Endothelial cell of umbilical vein (primary cell): ENCODE measurements at regions not wholly inside any gene's neighbourhood (a gene's known extent, or its start where the extent isn't known, plus 50 kb on each side); places are given as distances from the start of the nearest gene placed in this dataset.

Source experiments
- BruUV-seq: library from RNA; stranded (reverse); fragments of 400-500 nt; replicated peaks from 2 replicates; lab custom pipeline; 2021; lab: Mats Ljungman, UMichigan
- CTCF ChIA-PET: fragments of 300-600, 350-600 bp; sonication (Branson Sonifier 250); formaldehyde crosslinking; loops from one replicate; lab custom pipeline; 2021; ENCODE audit warnings: antibody characterized with exemption, inconsistent platforms; lab: Charles Lee
- POLR2A ChIA-PET: fragments of 300-600, 350-600 bp; sonication (Branson Sonifier 250); formaldehyde crosslinking; loops from one replicate; lab custom pipeline; 2021; ENCODE audit warnings: antibody characterized with exemption, inconsistent platforms; lab: Charles Lee
- DNase-seq: peaks from one replicate; pipeline ENCODE4 v3.0.0-alpha.2; 2011; ENCODE audit warnings: low read depth, low spot score
- FAIRE-seq: peaks from 2 replicates; lab custom pipeline; 2011; peaks lifted over from hg19 to GRCh38; lab: Jason Lieb, UNC
- H2AFZ ChIP-seq: 2 replicates; pipeline ENCODE4 v1.6.0; 2012; ENCODE audit warnings: low read depth, low read length, control low read depth, inconsistent platforms
- H3K27ac ChIP-seq: 2 replicates; pipeline ENCODE4 v1.5.1; 2011; ENCODE audit warnings: low read depth, mild to moderate bottlenecking, control low read depth, low read length, moderate library complexity; ENCODE audit not compliant: insufficient read depth
- H3K27me3 ChIP-seq, 2 experiments: 2 replicates each; pipeline versions ENCODE4 v1.6.0 to v1.6.1; 2011; ENCODE audit warnings: low read length in 2 of 2, mixed read lengths in 1 of 2; ENCODE audit not compliant: control insufficient read depth in 2 of 2, insufficient read depth in 2 of 2
- H3K36me3 ChIP-seq, 2 experiments: 2 replicates in 1 of 2; 3 replicates in 1 of 2; pipeline ENCODE4 v1.5.1; 2011; ENCODE audit warnings: low read length in 2 of 2, mild to moderate bottlenecking in 1 of 2, moderate library complexity in 1 of 2; ENCODE audit not compliant: control insufficient read depth in 2 of 2, insufficient read depth in 2 of 2; ENCODE audit errors: extremely low read depth in 1 of 2
- H3K4me1 ChIP-seq: 3 replicates; pipeline ENCODE4 v1.5.1; 2011; ENCODE audit warnings: mild to moderate bottlenecking, low read length; ENCODE audit not compliant: control insufficient read depth, insufficient read depth; ENCODE audit errors: extremely low read depth
- H3K4me2 ChIP-seq: 2 replicates; pipeline ENCODE4 v1.6.1; 2011; ENCODE audit warnings: low read length, control low read depth, mixed read lengths; ENCODE audit not compliant: insufficient read depth
- H3K4me3 ChIP-seq, 3 experiments: fragments of 200-600 bp in 1 of 3; sonication (generic), shearing (Covaris generic) in 1 of 3; replicated peaks in 1 of 3; 2 replicates each; pipeline ENCODE4 v1.5.1; 2011 to 2016; ENCODE audit warnings: control low read depth in 3 of 3, low read length in 3 of 3, mild to moderate bottlenecking in 2 of 3, inconsistent platforms in 1 of 3, low read depth in 1 of 3, moderate library complexity in 1 of 3; ENCODE audit not compliant: insufficient read depth in 1 of 3
- H3K79me2 ChIP-seq: 2 replicates; pipeline ENCODE4 v1.6.0; 2012; ENCODE audit warnings: low read length, inconsistent platforms; ENCODE audit not compliant: control insufficient read depth, insufficient read depth
- H3K9ac ChIP-seq: replicated peaks from 2 replicates; pipeline ENCODE3; 2011; ENCODE audit warnings: low read length, control low read depth; ENCODE audit not compliant: insufficient read depth; ENCODE audit errors: extremely low read depth
- H3K9me1 ChIP-seq: replicated peaks from 3 replicates; pipeline ENCODE4 v1.6.0; 2011; ENCODE audit warnings: mild to moderate bottlenecking, low read length; ENCODE audit not compliant: control insufficient read depth, insufficient read depth; ENCODE audit errors: extremely low read depth
- H3K9me3 ChIP-seq: replicated peaks from 2 replicates; pipeline ENCODE4 v1.5.1; 2012; ENCODE audit warnings: low read length, inconsistent platforms; ENCODE audit not compliant: control insufficient read depth, insufficient read depth
- H4K20me1 ChIP-seq: replicated peaks from 2 replicates; pipeline ENCODE3; 2011; ENCODE audit warnings: mild to moderate bottlenecking, low read length; ENCODE audit not compliant: control insufficient read depth, insufficient read depth; ENCODE audit errors: extremely low read depth
- EZH2 ChIP-seq: IDR thresholded peaks from 2 replicates; pipeline ENCODE4 v1.6.1; 2012; ENCODE audit warnings: borderline replicate concordance, low read depth, mild to moderate bottlenecking, moderate library complexity, low read length, inconsistent platforms; ENCODE audit not compliant: severe bottlenecking
- FOS ChIP-seq: IDR thresholded peaks from 2 replicates; pipeline ENCODE4 v1.6.1; 2011; ENCODE audit warnings: mild to moderate bottlenecking, low read length, moderate library complexity, borderline replicate concordance; ENCODE audit not compliant: insufficient read depth
- GATA2 ChIP-seq: IDR thresholded peaks from 2 replicates; pipeline ENCODE4 v1.7.0; 2011; ENCODE audit warnings: low read depth, mild to moderate bottlenecking, moderate library complexity, mixed read lengths, low read length; ENCODE audit not compliant: insufficient read length, insufficient read depth
- JUN ChIP-seq: IDR thresholded peaks from 2 replicates; pipeline ENCODE4 v1.6.1; 2011; ENCODE audit warnings: borderline replicate concordance, low read depth; ENCODE audit not compliant: insufficient read length, insufficient read depth
- MYC ChIP-seq: IDR thresholded peaks from one replicate; pipeline ENCODE4 v1.6.1; 2011; ENCODE audit warnings: mild to moderate bottlenecking, low read depth, low read length
- POLR2A ChIP-seq: IDR thresholded peaks from 2 replicates; pipeline ENCODE4 v1.6.1; 2012; ENCODE audit warnings: low read depth, mild to moderate bottlenecking, control low read depth, low read length
- POLR2AphosphoS5 ChIP-seq: IDR thresholded peaks from 2 replicates; pipeline ENCODE4 v1.6.1; 2012; ENCODE audit warnings: low read depth, mild to moderate bottlenecking, control low read depth, low read length, moderate library complexity; ENCODE audit not compliant: insufficient read depth
- dilution Hi-C: fragments of 300-500 bp; cut with MboI; formaldehyde crosslinking; loops from one replicate; pipeline ENCODE4 v1.15.0; 2019; ENCODE audit warnings: low sequenced_read_pairs; ENCODE audit not compliant: extremely low pct_ligation_motif_present
- intact Hi-C: fragments of 100-400 bp; cut with micrococcal nuclease; formaldehyde crosslinking; loops from one replicate; pipeline ENCODE4 v1.10.0; 2022
- TF ChIP-seq, protein P1 (sequence below): IDR thresholded peaks from 2 replicates; pipeline ENCODE4 v1.6.1; 2011; ENCODE audit not compliant: insufficient read depth, insufficient read length

DNA sequence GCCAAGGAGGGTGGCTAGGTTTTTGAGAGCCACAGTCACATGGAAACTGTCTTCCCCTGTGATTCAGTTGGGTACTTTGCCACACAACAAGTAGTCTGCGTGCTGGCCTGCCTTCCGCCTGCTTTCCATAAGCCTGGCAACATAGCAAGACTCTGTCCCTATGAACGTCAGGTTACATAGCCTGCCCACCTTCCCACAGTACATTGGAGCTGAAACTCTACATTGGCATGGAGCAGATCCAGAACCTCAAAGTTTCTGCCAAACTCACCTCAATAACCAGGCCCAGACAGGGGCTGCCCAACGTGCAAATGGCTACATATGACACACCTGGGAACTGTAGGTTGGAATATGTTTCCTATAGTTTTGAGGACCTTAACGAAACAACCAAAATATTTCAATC is 140.6 kb upstream of the PRICKLE2 start:
- no peak overlapping the region for H2AFZ ChIP-seq
- DNase-seq (no peak), FAIRE-seq (no peak)
- no peak overlapping the region for H3K27ac ChIP-seq
- no peaks in the 10 kb centered on the region for H3K36me3 ChIP-seq
- BruUV-seq, result no TSS peak
- H3K9me3 ChIP-seq, result no peaks in the 10 kb centered on the region
- no peaks in the 10 kb centered on the region for H4K20me1 ChIP-seq
- no peak for TF ChIP-seq POLR2A
- no peak for TF ChIP-seq JUN
- no peak for TF ChIP-seq MYC
- TF ChIP-seq EZH2, result no peak
- TF ChIP-seq POLR2AphosphoS5, result no peak
- TF ChIP-seq GATA2, result no peak
- TF ChIP-seq, protein P1, sequence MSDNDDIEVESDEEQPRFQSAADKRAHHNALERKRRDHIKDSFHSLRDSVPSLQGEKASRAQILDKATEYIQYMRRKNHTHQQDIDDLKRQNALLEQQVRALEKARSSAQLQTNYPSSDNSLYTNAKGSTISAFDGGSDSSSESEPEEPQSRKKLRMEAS, result no peak
- TF ChIP-seq FOS, result no peak
- dilution Hi-C loops (no loop called here), intact Hi-C loops (no loop called here)
- POLR2A ChIA-PET, result no interaction called here
- H3K4me3 ChIP-seq, result no peak overlapping the region
- H3K4me1 ChIP-seq, result peaks cover 2% of the 10 kb centered on the region
- CTCF ChIA-PET, result no interaction called here
- no peaks in the 10 kb centered on the region for H3K79me2 ChIP-seq
- peaks cover 3 to 9% of the 10 kb centered on the region in 2 experiments for H3K27me3 ChIP-seq
- H3K9me1 ChIP-seq, result no peaks in the 10 kb centered on the region
- H3K9ac ChIP-seq, result no peak overlapping the region
- no peak overlapping the region for H3K4me2 ChIP-seq

DNA sequence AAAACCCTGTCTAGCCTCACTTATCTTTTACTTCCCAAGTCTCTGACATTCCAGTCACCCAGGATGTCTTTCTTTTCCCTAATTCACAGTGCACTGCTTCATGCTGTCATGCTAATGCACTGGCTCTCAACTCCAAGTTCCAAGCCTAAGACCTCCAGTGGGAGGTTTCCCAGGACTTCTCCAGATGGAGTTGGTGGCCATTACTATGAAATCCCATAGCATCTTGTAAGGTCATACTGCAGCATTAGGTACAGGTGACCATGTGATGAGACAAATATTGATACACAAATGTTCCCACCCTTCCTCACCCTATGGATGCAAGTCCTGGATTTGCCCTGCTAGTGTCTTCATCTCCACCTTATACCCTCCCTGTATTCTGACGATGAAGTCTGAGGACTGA is 138.6 kb upstream of the PRICKLE2 start:
- peaks cover 3 to 8% of the 10 kb centered on the region in 2 experiments for H3K27me3 ChIP-seq
- CTCF ChIA-PET, result no interaction called here
- H3K9ac ChIP-seq, result no peak overlapping the region
- H3K4me3 ChIP-seq, result no peak overlapping the region
- no peaks in the 10 kb centered on the region for H4K20me1 ChIP-seq
- H3K36me3 ChIP-seq, result no peaks in the 10 kb centered on the region
- POLR2A ChIA-PET, result no interaction called here
- peaks cover 2% of the 10 kb centered on the region for H3K4me1 ChIP-seq
- H3K9me3 ChIP-seq, result no peaks in the 10 kb centered on the region
- H2AFZ ChIP-seq, result no peak overlapping the region
- no peaks in the 10 kb centered on the region for H3K79me2 ChIP-seq
- no peak overlapping the region for H3K27ac ChIP-seq
- no TSS peak for BruUV-seq
- H3K9me1 ChIP-seq, result no peaks in the 10 kb centered on the region
- FAIRE-seq (no peak), DNase-seq (no peak)
- intact Hi-C loops, result no loop called here
- dilution Hi-C loops, result no loop called here
- TF ChIP-seq, protein P1, result no peak
- no peak overlapping the region for H3K4me2 ChIP-seq
